ENCODE measurements at regions not wholly inside any gene's neighbourhood (a gene's known extent, or its start where the extent isn't known, plus 50 kb on each side); places are given as distances from the start of the nearest gene placed in this dataset.

DNA sequence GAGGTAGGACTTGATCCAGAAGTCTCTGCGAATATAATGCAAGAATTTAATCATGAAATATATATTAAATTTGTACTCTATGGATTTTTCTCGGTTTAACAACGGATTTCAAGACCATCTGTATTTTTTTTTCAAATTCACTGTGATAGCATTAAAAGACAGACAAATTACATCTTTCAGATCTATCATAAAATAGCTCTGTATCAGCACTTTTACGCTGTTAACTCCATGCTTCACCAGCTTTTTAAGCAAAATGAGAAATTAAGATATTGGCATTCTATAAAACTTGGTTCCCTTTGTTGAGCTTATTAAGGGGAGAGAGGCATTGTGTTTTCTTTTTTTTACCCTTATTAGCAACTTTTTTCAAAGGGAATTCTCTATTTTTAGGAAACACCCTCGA lies 1377.6 kb upstream of the NXPH2 start:
- TF ChIP-seq, protein P1, sequence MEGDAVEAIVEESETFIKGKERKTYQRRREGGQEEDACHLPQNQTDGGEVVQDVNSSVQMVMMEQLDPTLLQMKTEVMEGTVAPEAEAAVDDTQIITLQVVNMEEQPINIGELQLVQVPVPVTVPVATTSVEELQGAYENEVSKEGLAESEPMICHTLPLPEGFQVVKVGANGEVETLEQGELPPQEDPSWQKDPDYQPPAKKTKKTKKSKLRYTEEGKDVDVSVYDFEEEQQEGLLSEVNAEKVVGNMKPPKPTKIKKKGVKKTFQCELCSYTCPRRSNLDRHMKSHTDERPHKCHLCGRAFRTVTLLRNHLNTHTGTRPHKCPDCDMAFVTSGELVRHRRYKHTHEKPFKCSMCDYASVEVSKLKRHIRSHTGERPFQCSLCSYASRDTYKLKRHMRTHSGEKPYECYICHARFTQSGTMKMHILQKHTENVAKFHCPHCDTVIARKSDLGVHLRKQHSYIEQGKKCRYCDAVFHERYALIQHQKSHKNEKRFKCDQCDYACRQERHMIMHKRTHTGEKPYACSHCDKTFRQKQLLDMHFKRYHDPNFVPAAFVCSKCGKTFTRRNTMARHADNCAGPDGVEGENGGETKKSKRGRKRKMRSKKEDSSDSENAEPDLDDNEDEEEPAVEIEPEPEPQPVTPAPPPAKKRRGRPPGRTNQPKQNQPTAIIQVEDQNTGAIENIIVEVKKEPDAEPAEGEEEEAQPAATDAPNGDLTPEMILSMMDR (IDR thresholded peaks at IDR 0.05) = no peak
- DNase-seq (no peak), ATAC-seq (ENCODE audit: low read depth) (no peak)
- ChIA-PET POLR2A (no interaction called here), CTCF (no interaction called here)
- H3K4me3 Mint-ChIP-seq = no peak overlapping the region
- no peaks in the 10 kb centered on the region for H3K4me1 Mint-ChIP-seq
- H3K36me3 Mint-ChIP-seq (ENCODE audit: low read depth) = no peaks in the 10 kb centered on the region
- H3K9me3 Mint-ChIP-seq = peaks cover 8% of the 10 kb centered on the region
- intact Hi-C loops (cut with micrococcal nuclease) = no loop called here
- H3K27ac Mint-ChIP-seq = no peak overlapping the region
- H3K27me3 Mint-ChIP-seq = no peaks in the 10 kb centered on the region

DNA sequence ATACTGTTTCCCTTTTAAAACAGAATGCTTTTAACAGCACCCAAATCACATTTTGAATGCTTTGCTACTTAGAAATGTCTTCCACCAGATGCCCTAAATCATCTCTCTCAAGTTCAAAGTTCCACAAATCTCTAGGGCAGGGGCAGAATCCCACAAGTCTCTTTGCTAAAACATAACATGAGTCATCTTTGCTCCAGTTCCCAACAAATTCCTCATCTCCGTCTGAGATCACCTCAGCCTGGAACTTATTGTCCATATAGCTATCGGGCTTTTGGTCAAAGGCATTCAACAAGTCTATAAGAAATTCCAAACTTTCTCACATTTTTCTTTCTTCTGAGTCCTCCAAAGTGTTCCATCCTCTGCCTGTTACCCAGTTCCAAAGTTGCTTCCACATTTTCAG lies 1374.5 kb upstream of the NXPH2 start:
- H3K9me3 Mint-ChIP-seq = peaks cover 4% of the 10 kb centered on the region

DNA sequence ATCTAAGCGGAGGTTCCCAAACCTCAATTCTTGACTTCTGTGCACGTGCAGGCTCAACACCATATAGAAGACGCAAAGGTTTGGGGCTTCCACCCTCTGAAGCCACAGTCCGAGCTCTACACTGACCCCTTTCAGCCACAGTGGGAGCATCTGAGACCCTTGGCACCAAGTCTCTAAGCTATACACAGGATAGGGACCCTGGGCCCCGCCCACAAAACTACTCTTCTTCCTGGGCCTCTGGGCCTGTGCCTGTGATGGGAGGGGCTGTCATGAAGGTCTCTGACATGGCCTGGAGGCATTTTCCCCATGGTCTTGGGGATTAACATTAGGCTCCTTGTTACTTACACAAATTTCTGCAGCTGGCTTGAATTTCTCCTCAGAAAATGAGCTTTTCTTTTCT lies 1374.1 kb upstream of the NXPH2 start:
- H3K4me3 Mint-ChIP-seq = no peak overlapping the region
- no peak for ATAC-seq (ENCODE audit: low read depth)
- H3K36me3 Mint-ChIP-seq (ENCODE audit: low read depth) = no peaks in the 10 kb centered on the region
- TF ChIP-seq, protein P1 (IDR thresholded peaks at IDR 0.05) = no peak
- H3K4me1 Mint-ChIP-seq = no peaks in the 10 kb centered on the region
- intact Hi-C loops (cut with micrococcal nuclease) = no loop called here
- POLR2A ChIA-PET = no interaction called here
- no peaks in the 10 kb centered on the region for H3K27me3 Mint-ChIP-seq
- no peak for DNase-seq
- H3K9me3 Mint-ChIP-seq = peaks cover 4% of the 10 kb centered on the region
- no peak overlapping the region for H3K27ac Mint-ChIP-seq
- CTCF ChIA-PET = no interaction called here

More for the DNA sequence above, 1374.5 kb upstream of the NXPH2 start:
- Mint-ChIP-seq H3K27ac (no peak overlapping the region), H3K36me3 (ENCODE audit: low read depth) (no peaks in the 10 kb centered on the region), H3K4me1 (no peaks in the 10 kb centered on the region), H3K27me3 (no peaks in the 10 kb centered on the region), H3K4me3 (no peak overlapping the region)
- ATAC-seq (ENCODE audit: low read depth) = no peak
- TF ChIP-seq, protein P1 (IDR thresholded peaks at IDR 0.05) = no peak
- CTCF ChIA-PET = no interaction called here
- intact Hi-C loops (cut with micrococcal nuclease) = no loop called here
- POLR2A ChIA-PET = no interaction called here
- no peak for DNase-seq

DNA sequence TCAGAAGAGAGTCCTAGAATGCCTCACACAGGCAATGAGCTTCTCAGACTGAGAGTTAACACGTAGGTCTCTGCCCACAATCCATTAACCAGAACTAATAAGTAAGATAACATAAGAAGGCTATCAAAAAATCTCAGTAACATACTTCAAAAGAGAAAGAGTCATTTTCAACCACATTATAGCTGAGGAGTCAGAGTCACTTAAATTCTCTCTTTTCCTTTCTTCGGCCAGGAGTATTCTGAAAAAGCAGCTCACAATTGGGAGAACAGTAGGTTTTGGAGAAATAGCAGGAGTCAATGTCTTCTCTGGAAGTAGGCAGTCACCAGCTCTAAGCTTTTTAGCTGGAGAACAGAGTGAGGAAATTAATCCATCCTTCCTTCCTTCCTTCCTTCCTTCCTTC lies 1364.4 kb upstream of the NXPH2 start:
- ChIA-PET POLR2A (no interaction called here), CTCF (no interaction called here)
- intact Hi-C loops (cut with micrococcal nuclease) = no loop called here
- Mint-ChIP-seq H3K36me3 (ENCODE audit: low read depth) (no peaks in the 10 kb centered on the region), H3K9me3 (peaks cover 9% of the 10 kb centered on the region), H3K4me3 (no peak overlapping the region), H3K27me3 (no peaks in the 10 kb centered on the region), H3K27ac (no peak overlapping the region), H3K4me1 (no peaks in the 10 kb centered on the region)
- DNase-seq = no peak
- no peak for ATAC-seq (ENCODE audit: low read depth)
- TF ChIP-seq, protein P1 (IDR thresholded peaks at IDR 0.05) = no peak

DNA sequence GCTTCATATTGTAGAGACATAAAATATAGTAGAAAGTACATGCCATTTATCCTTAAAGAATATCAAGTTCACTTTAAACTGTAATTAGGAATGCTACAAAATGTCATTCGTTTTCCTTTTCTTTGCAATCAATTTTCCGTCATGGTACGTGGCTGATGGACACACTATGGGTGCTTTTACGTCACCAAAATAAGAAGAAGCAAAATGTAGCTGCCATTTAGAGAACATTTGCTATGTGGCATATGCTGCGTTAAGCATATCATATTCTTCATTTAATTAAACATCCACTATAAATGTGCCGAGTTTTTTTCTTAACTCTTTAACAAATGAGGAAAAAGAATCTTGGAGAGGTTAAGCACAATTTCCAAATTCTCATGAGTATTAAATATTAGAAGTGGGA lies 1358.5 kb upstream of the NXPH2 start:
- peaks cover 7% of the 10 kb centered on the region for H3K9me3 Mint-ChIP-seq
- H3K36me3 Mint-ChIP-seq (ENCODE audit: low read depth) = no peaks in the 10 kb centered on the region
- DNase-seq (no peak), ATAC-seq (ENCODE audit: low read depth) (no peak)
- no peaks in the 10 kb centered on the region for H3K4me1 Mint-ChIP-seq
- ChIA-PET POLR2A (no interaction called here), CTCF (no interaction called here)
- H3K4me3 Mint-ChIP-seq = no peak overlapping the region
- TF ChIP-seq, protein P1 (IDR thresholded peaks at IDR 0.05) = no peak
- no peak overlapping the region for H3K27ac Mint-ChIP-seq
- H3K27me3 Mint-ChIP-seq = no peaks in the 10 kb centered on the region
- intact Hi-C loops (cut with micrococcal nuclease) = no loop called here

All from activated B cell treated with CpG ODN at 0.5 μM for 24 hours (primary cell).